Parathyroid adenoma (tissue), 2 donors: ENCODE measurements at regions not wholly inside any gene's neighbourhood (a gene's known extent, or its start where the extent isn't known, plus 50 kb on each side); places are given as distances from the start of the nearest gene placed in this dataset.

ENCODE experiments used
- H2AFZ ChIP-seq: fragments of 300-600 bp; sonication (generic); one replicate; pipeline ENCODE4 v1.7.0; 2017; ENCODE audit warnings: antibody characterized with exemption, mild to moderate bottlenecking
- H3K27ac ChIP-seq: fragments of 300-600 bp; sonication (generic); one replicate; pipeline ENCODE4 v1.7.0; 2017
- H3K27me3 ChIP-seq: fragments of 300-600 bp; sonication (generic); one replicate; pipeline ENCODE4 v1.7.0; 2017; ENCODE audit warnings: low read length; ENCODE audit not compliant: control insufficient read depth, insufficient read depth
- H3K36me3 ChIP-seq: fragments of 300-600 bp; sonication (generic); one replicate; pipeline ENCODE4 v1.7.0; 2017; ENCODE audit warnings: low read length; ENCODE audit not compliant: control insufficient read depth, insufficient read depth
- H3K4me1 ChIP-seq: fragments of 300-600 bp; sonication (generic); one replicate; pipeline ENCODE4 v1.7.0; 2017; ENCODE audit warnings: control low read depth
- H3K4me2 ChIP-seq: fragments of 300-600 bp; sonication (generic); one replicate; pipeline ENCODE4 v1.7.0; 2017; ENCODE audit warnings: low read length
- H3K4me3 ChIP-seq: fragments of 300-600 bp; sonication (generic); one replicate; pipeline ENCODE4 v1.7.0; 2017; ENCODE audit warnings: low read depth, low read length
- H3K79me2 ChIP-seq: fragments of 300-600 bp; sonication (generic); one replicate; pipeline ENCODE4 v1.7.0; 2017; ENCODE audit warnings: control low read depth
- H3K9ac ChIP-seq: fragments of 300-600 bp; sonication (generic); one replicate; pipeline ENCODE4 v1.7.0; 2017; ENCODE audit warnings: mild to moderate bottlenecking
- H3K9me3 ChIP-seq: fragments of 300-600 bp; sonication (generic); one replicate; pipeline ENCODE4 v1.7.0; 2017; ENCODE audit warnings: low read length; ENCODE audit not compliant: control insufficient read depth
- TF ChIP-seq, protein P1 (sequence below): fragments of 300-600 bp; sonication (generic); IDR thresholded peaks from one replicate; pipeline ENCODE4 v1.7.0; 2017; ENCODE audit warnings: antibody characterized with exemption, mild to moderate bottlenecking
- donor health status: primary hyperparathyroidism.

DNA sequence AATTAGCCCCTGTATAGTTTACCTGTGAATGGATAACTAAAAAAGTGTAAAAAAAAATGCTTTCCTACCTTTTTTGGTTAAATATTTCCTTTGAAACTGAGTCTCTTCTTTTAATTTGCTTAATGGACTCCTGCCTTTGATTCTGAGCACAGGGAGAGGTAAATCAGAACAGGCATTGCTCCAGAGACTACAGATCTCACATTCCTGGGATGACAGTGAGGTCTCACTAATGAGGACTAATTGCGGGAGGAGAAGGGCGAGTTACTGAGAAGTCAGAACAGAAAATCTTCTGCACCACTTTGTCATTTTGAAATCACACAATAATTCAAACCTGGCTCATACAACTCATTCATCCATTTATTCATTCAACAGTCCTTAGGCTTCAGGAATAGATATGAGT is 437.0 kb upstream of the ASIC2 start:
- Histone ChIP-seq H3K4me2 (no peak overlapping the region), H3K9ac (no peak overlapping the region), H3K36me3 (no peaks in the 10 kb centered on the region), H3K9me3 (no peaks in the 10 kb centered on the region), H2AFZ (no peak overlapping the region), H3K4me1 (no peaks in the 10 kb centered on the region), H3K79me2 (no peaks in the 10 kb centered on the region), H3K4me3 (no peak overlapping the region), H3K27me3 (no peaks in the 10 kb centered on the region), H3K27ac (no peak overlapping the region)
- TF ChIP-seq, protein P1, sequence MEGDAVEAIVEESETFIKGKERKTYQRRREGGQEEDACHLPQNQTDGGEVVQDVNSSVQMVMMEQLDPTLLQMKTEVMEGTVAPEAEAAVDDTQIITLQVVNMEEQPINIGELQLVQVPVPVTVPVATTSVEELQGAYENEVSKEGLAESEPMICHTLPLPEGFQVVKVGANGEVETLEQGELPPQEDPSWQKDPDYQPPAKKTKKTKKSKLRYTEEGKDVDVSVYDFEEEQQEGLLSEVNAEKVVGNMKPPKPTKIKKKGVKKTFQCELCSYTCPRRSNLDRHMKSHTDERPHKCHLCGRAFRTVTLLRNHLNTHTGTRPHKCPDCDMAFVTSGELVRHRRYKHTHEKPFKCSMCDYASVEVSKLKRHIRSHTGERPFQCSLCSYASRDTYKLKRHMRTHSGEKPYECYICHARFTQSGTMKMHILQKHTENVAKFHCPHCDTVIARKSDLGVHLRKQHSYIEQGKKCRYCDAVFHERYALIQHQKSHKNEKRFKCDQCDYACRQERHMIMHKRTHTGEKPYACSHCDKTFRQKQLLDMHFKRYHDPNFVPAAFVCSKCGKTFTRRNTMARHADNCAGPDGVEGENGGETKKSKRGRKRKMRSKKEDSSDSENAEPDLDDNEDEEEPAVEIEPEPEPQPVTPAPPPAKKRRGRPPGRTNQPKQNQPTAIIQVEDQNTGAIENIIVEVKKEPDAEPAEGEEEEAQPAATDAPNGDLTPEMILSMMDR: no peak

DNA sequence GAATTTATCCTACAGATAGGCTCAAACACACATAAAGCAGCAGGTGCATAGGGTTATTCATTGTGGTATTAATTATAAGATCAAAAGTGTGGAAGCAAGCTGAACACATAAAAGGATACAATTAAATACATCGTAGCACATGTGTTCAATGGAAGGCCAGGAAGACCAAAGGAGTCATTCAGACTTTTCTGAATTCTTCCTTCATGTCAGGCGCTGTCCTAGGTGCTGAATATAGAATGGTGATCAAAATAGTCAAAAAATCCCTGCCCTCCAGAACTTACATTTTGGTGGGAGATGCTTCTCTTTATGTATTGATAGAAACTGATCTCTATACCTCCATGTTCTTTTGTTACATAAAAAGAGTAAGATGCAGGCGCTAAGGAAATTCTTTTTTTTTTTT is 439.0 kb upstream of the ASIC2 start:
- Histone ChIP-seq H3K27ac (no peak overlapping the region), H3K9ac (no peak overlapping the region), H3K4me3 (no peak overlapping the region), H3K36me3 (no peaks in the 10 kb centered on the region), H3K9me3 (no peaks in the 10 kb centered on the region), H3K4me2 (no peak overlapping the region), H3K27me3 (no peaks in the 10 kb centered on the region), H2AFZ (no peak overlapping the region), H3K79me2 (no peaks in the 10 kb centered on the region), H3K4me1 (no peaks in the 10 kb centered on the region)
- TF ChIP-seq, protein P1: no peak

DNA sequence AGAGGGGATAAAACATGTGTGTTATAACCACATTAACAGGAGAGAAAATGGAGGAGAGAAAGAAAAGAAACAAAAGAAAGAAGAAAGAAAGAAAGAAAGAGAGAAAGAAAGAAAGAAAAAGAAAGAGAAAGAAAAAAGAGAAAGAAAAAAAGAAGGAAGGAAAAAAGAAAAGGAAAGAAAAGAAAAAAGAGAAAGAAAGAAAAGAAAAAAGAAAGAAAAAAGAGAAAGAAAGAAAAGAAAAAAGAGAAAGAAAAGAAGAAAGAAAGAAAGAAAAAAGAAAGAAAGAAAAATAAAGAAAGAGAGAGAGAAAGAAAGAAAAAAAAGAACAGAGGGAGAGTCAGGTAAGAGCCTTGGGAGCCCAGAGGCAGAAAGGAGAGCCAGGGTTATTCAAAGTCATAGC is 446.6 kb upstream of the ASIC2 start:
- no peaks in the 10 kb centered on the region for H3K27me3 ChIP-seq
- TF ChIP-seq, protein P1: no peak
- no peaks in the 10 kb centered on the region for H3K36me3 ChIP-seq

DNA sequence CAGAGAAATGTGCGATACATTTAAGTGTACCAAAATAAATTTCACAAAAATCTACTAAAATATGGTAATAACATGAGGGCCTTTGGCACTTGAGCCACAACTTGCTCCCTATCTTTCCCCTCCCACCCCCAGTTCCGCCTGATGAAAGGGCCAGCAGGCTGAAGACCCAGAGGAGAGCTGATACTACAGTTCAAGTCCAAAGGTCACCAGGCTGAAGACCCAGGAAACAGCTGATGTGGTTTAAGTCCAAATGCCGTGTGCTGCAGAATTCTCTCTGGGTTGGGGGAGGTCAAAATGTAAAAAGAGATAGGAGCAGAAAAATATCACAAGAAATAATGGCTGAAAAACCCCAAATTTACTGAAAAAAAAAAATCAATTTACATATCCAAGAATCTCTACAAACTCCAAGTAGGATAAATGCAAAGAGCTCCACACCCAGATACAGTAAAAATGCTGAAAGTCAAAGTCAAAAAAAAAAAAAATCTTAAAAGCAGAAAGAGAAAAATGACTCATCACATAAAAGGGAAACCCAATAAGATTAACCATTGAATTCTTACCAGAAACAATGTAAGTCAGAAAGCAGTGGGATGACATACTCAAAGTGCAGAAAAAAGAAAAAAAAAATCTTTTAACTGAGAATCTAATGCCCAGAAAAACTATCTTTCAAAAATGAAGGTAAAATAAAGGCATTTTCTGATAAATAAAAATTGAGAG is 452.1 kb upstream of the ASIC2 start:
- TF ChIP-seq, protein P1: no peak
- H3K79me2 ChIP-seq: no peaks in the 10 kb centered on the region
- H3K9ac ChIP-seq: no peak overlapping the region
- no peaks in the 10 kb centered on the region for H3K27me3 ChIP-seq
- H3K4me2 ChIP-seq: no peak overlapping the region
- no peaks in the 10 kb centered on the region for H3K36me3 ChIP-seq
- no peak overlapping the region for H2AFZ ChIP-seq
- no peak overlapping the region for H3K27ac ChIP-seq
- no peaks in the 10 kb centered on the region for H3K4me1 ChIP-seq
- H3K4me3 ChIP-seq: no peak overlapping the region
- no peaks in the 10 kb centered on the region for H3K9me3 ChIP-seq

More for the DNA sequence above, 446.6 kb upstream of the ASIC2 start:
- Histone ChIP-seq H3K4me1 (no peaks in the 10 kb centered on the region), H3K79me2 (no peaks in the 10 kb centered on the region), H3K9me3 (no peaks in the 10 kb centered on the region), H2AFZ (no peak overlapping the region), H3K4me3 (no peak overlapping the region), H3K9ac (no peak overlapping the region), H3K4me2 (no peak overlapping the region), H3K27ac (no peak overlapping the region)

DNA sequence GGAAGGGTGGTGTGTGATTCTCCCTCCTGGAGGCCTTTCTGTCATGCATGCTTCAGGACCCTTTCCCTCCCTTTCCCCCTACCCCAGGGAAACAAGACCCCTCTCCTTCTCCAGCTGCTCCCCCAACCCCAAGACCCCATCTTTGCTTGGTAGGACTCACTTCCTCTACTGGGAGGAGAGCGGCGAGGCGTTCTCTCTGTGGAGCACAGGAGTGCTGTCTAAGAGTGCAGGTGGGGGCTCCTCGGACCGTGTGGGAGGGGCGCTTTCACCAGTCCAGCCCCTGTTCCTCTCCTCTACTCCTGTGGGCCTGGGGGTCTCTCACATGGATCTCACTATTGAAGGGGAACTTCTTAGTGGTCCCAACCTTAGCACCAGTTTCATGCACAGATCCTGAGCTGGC is 456.1 kb upstream of the ASIC2 start:
- no peaks in the 10 kb centered on the region for H3K27me3 ChIP-seq
- H2AFZ ChIP-seq: no peak overlapping the region
- no peak overlapping the region for H3K9ac ChIP-seq
- no peaks in the 10 kb centered on the region for H3K4me1 ChIP-seq
- H3K79me2 ChIP-seq: no peaks in the 10 kb centered on the region
- no peak overlapping the region for H3K4me2 ChIP-seq
- no peaks in the 10 kb centered on the region for H3K9me3 ChIP-seq
- H3K27ac ChIP-seq: no peak overlapping the region
- no peaks in the 10 kb centered on the region for H3K36me3 ChIP-seq
- TF ChIP-seq, protein P1: no peak
- no peak overlapping the region for H3K4me3 ChIP-seq
